H1 (cell line): ENCODE measurements at regions not wholly inside any gene's neighbourhood (a gene's known extent, or its start where the extent isn't known, plus 50 kb on each side); places are given as distances from the start of the nearest gene placed in this dataset.

Experiments used
- CTCF ChIA-PET: fragments of 300-600 bp; sonication (Branson Sonifier 250); formaldehyde crosslinking; loops from one replicate; lab custom pipeline; 2021; ENCODE audit not compliant: partially characterized antibody; lab: Charles Lee
- POLR2A ChIA-PET: fragments of 300-600 bp; sonication (Branson Sonifier 250); formaldehyde crosslinking; loops from one replicate; lab custom pipeline; 2021; ENCODE audit warnings: inconsistent platforms; ENCODE audit not compliant: partially characterized antibody; lab: Charles Lee
- DNase-seq, 2 experiments: peaks; one replicate each; pipeline versions ENCODE4 v3.0.0 to v3.0.0-alpha.2; 2010 to 2022; ENCODE audit warnings: low spot score in 2 of 2, low read depth in 1 of 2, mixed read lengths in 1 of 2
- FAIRE-seq: peaks from 2 replicates; lab custom pipeline; 2011; peaks lifted over from hg19 to GRCh38; lab: Jason Lieb, UNC
- H2AFZ ChIP-seq: 2 replicates; pipeline ENCODE4 v1.8.1; 2012; ENCODE audit warnings: low read length, inconsistent platforms
- H2AK5ac ChIP-seq: 2 replicates; pipeline ENCODE4 v1.6.1; 2013; ENCODE audit warnings: low read depth, low read length
- H2BK120ac ChIP-seq: replicated peaks from 2 replicates; pipeline ENCODE3; 2013; ENCODE audit warnings: low read depth, low read length, inconsistent platforms
- H2BK12ac ChIP-seq: 2 replicates; pipeline ENCODE4 v1.6.1; 2013; ENCODE audit warnings: low read depth, low read length
- H2BK15ac ChIP-seq: 2 replicates; pipeline ENCODE4 v1.6.1; 2013; ENCODE audit warnings: low read length
- H2BK20ac ChIP-seq: 2 replicates; pipeline ENCODE4 v1.6.1; 2013; ENCODE audit warnings: low read length
- H2BK5ac ChIP-seq: 2 replicates; pipeline ENCODE4 v1.6.1; 2013; ENCODE audit warnings: low read depth, low read length
- H3K14ac ChIP-seq: 2 replicates; pipeline ENCODE4 v1.6.1; 2013; ENCODE audit warnings: inconsistent platforms; ENCODE audit not compliant: insufficient read length
- H3K18ac ChIP-seq: 2 replicates; pipeline ENCODE4 v1.6.1; 2013; ENCODE audit warnings: low read length; ENCODE audit errors: extremely low read depth
- H3K23ac ChIP-seq: 2 replicates; pipeline ENCODE4 v1.6.1; 2013; ENCODE audit warnings: inconsistent platforms; ENCODE audit not compliant: insufficient read length
- H3K23me2 ChIP-seq: 2 replicates; pipeline ENCODE4 v1.6.1; 2013; ENCODE audit warnings: low read depth, low read length
- H3K27ac ChIP-seq: 2 replicates; pipeline ENCODE4 v1.6.1; 2011; ENCODE audit warnings: low read depth, low read length, inconsistent platforms
- H3K27me3 ChIP-seq, 4 experiments: replicated peaks in 1 of 4; 1 replicate in 1 of 4; 2 replicates in 3 of 4; pipeline versions ENCODE4 v1.6.1 to v1.8.1; 2011 to 2013; ENCODE audit warnings: low read length in 3 of 4, mild to moderate bottlenecking in 3 of 4, inconsistent platforms in 2 of 4, mixed read lengths in 2 of 4, moderate library complexity in 1 of 4; ENCODE audit not compliant: control insufficient read depth in 3 of 4, insufficient read depth in 3 of 4; ENCODE audit errors: extremely low read depth in 1 of 4
- H3K36me3 ChIP-seq, 4 experiments: 2 replicates each; pipeline versions ENCODE4 v1.6.1 to v1.8.1; 2011 to 2013; ENCODE audit warnings: mild to moderate bottlenecking in 4 of 4, low read length in 3 of 4, moderate library complexity in 2 of 4, control low read depth in 1 of 4, inconsistent platforms in 1 of 4; ENCODE audit not compliant: insufficient read depth in 4 of 4, control insufficient read depth in 2 of 4
- H3K4ac ChIP-seq: replicated peaks from 2 replicates; pipeline ENCODE3; 2013; ENCODE audit warnings: low read length, low read depth, mixed read lengths, inconsistent platforms; ENCODE audit not compliant: insufficient read length
- H3K4me1 ChIP-seq, 4 experiments: replicated peaks in 1 of 4; 1 replicate in 1 of 4; 2 replicates in 3 of 4; pipeline versions ENCODE4 v1.6.1 to v1.8.1; 2011 to 2013; ENCODE audit warnings: low read length in 3 of 4, inconsistent platforms in 2 of 4, mixed read lengths in 1 of 4; ENCODE audit not compliant: insufficient read depth in 4 of 4, control insufficient read depth in 3 of 4
- H3K4me2 ChIP-seq, 2 experiments: 2 replicates each; pipeline versions ENCODE4 v1.6.1 to v1.8.1; 2011 to 2013; ENCODE audit warnings: low read depth in 2 of 2, low read length in 2 of 2, control low read depth in 1 of 2, inconsistent platforms in 1 of 2, mild to moderate bottlenecking in 1 of 2; ENCODE audit not compliant: insufficient read depth in 1 of 2
- H3K4me3 ChIP-seq, 4 experiments: fragments of 200-600, 300-600 bp in 1 of 4; sonication (generic), shearing (Covaris generic), sonication (Bioruptor Twin) in 1 of 4; 2 replicates each; pipeline versions ENCODE4 v1.5.1 to v1.8.1; 2011 to 2016; ENCODE audit warnings: low read length in 4 of 4, low read depth in 3 of 4, control low read depth in 2 of 4, inconsistent platforms in 2 of 4, mild to moderate bottlenecking in 2 of 4, mixed read lengths in 1 of 4, moderate library complexity in 1 of 4; ENCODE audit not compliant: insufficient read depth in 2 of 4; ENCODE audit errors: extremely low read depth in 1 of 4
- H3K56ac ChIP-seq: replicated peaks from 2 replicates; pipeline ENCODE3; 2013; ENCODE audit warnings: low read depth, mild to moderate bottlenecking, mixed read lengths, low read length, inconsistent platforms; ENCODE audit not compliant: insufficient read length
- H3K79me1 ChIP-seq: 2 replicates; pipeline ENCODE4 v1.6.1; 2013; ENCODE audit warnings: low read depth, low read length, control low read depth
- H3K79me2 ChIP-seq, 2 experiments: 2 replicates each; pipeline versions ENCODE4 v1.6.1 to v1.8.1; 2012 to 2013; ENCODE audit warnings: low read length in 2 of 2, mild to moderate bottlenecking in 2 of 2, inconsistent platforms in 1 of 2; ENCODE audit not compliant: insufficient read depth in 2 of 2, control insufficient read depth in 1 of 2
- H3K9ac ChIP-seq, 4 experiments: replicated peaks in 1 of 4; 1 replicate in 1 of 4; 2 replicates in 3 of 4; pipeline versions ENCODE4 v1.6.1 to v1.8.1; 2011 to 2013; ENCODE audit warnings: low read depth in 3 of 4, low read length in 3 of 4, control low read depth in 2 of 4, mild to moderate bottlenecking in 2 of 4, moderate library complexity in 2 of 4, inconsistent platforms in 1 of 4; ENCODE audit errors: extremely low read depth in 1 of 4
- H3K9me3 ChIP-seq, 2 experiments: 2 replicates each; pipeline versions ENCODE4 v1.6.1 to v1.8.1; 2012 to 2013; ENCODE audit warnings: mild to moderate bottlenecking in 2 of 2, moderate library complexity in 2 of 2, control low read depth in 1 of 2, inconsistent platforms in 1 of 2, low read depth in 1 of 2, low read length in 1 of 2, mixed read lengths in 1 of 2; ENCODE audit not compliant: insufficient read depth in 2 of 2
- H4K20me1 ChIP-seq, 2 experiments: replicated peaks in 1 of 2; 2 replicates each; pipeline versions ENCODE3 to v1.8.1; 2011 to 2013; ENCODE audit warnings: inconsistent platforms in 2 of 2, low read length in 2 of 2, mild to moderate bottlenecking in 1 of 2; ENCODE audit not compliant: insufficient read depth in 2 of 2, control insufficient read depth in 1 of 2
- H4K5ac ChIP-seq: 2 replicates; pipeline ENCODE4 v1.6.1; 2013; ENCODE audit warnings: low read length, low read depth, mixed read lengths, inconsistent platforms; ENCODE audit not compliant: insufficient read length
- H4K8ac ChIP-seq: 2 replicates; pipeline ENCODE4 v1.8.0; 2013; ENCODE audit warnings: mild to moderate bottlenecking, moderate library complexity, low read length, inconsistent platforms; ENCODE audit not compliant: insufficient read depth; ENCODE audit errors: extremely low read depth
- H4K91ac ChIP-seq: replicated peaks from 2 replicates; pipeline ENCODE3; 2013; ENCODE audit warnings: low read length, mixed read lengths, inconsistent platforms; ENCODE audit not compliant: insufficient read length
- BACH1 ChIP-seq: IDR thresholded peaks from 2 replicates; pipeline ENCODE4 v1.6.1; 2012; ENCODE audit warnings: low read length, improper control_type of control experiment
- BRCA1 ChIP-seq: IDR thresholded peaks from 2 replicates; pipeline ENCODE4 v1.6.1; 2012; ENCODE audit warnings: low read depth, low read length, improper control_type of control experiment
- CBX8 ChIP-seq: fragments of 300-800, 300-1000 bp; sonication (generic); IDR thresholded peaks from 2 replicates; pipeline ENCODE4 v1.7.1; 2016; ENCODE audit warnings: low read depth, low read length, borderline replicate concordance
- CEBPB ChIP-seq: IDR thresholded peaks from 2 replicates; pipeline ENCODE4 v1.6.1; 2012; ENCODE audit warnings: low read depth, low read length
- CHD1 ChIP-seq: IDR thresholded peaks from 2 replicates; pipeline ENCODE4 v1.6.1; 2012; ENCODE audit warnings: low read depth, low read length, improper control_type of control experiment
- EP300 ChIP-seq, 2 experiments: IDR thresholded peaks; 1 replicate in 1 of 2; 2 replicates in 1 of 2; pipeline ENCODE4 v1.6.1; 2011 to 2012; ENCODE audit warnings: low read depth in 2 of 2, low read length in 2 of 2, mild to moderate bottlenecking in 2 of 2, borderline replicate concordance in 1 of 2, inconsistent platforms in 1 of 2, moderate library complexity in 1 of 2
- EZH2 ChIP-seq: fragments of 200-600 bp; sonication (generic); IDR thresholded peaks from 2 replicates; pipeline ENCODE4 v1.7.1; 2012; ENCODE audit warnings: low read depth, mild to moderate bottlenecking, moderate library complexity, low read length, inconsistent platforms; ENCODE audit not compliant: severe bottlenecking
- FOSL1 ChIP-seq: IDR thresholded peaks from 2 replicates; pipeline ENCODE4 v1.6.1; 2011; ENCODE audit warnings: mild to moderate bottlenecking, low read depth, low read length, moderate library complexity; ENCODE audit not compliant: insufficient read depth
- GABPA ChIP-seq: IDR thresholded peaks from 2 replicates; pipeline ENCODE4 v1.6.1; 2011; ENCODE audit warnings: mild to moderate bottlenecking, low read length, moderate library complexity, borderline replicate concordance; ENCODE audit not compliant: insufficient read depth
- JUND ChIP-seq: IDR thresholded peaks from 2 replicates; pipeline ENCODE4 v1.6.1; 2011; ENCODE audit warnings: mild to moderate bottlenecking, improper control_type of control experiment, low read length
- NANOG ChIP-seq: IDR thresholded peaks from 2 replicates; pipeline ENCODE4 v1.6.1; 2011; ENCODE audit warnings: low read length, low read depth, mild to moderate bottlenecking, inconsistent platforms; ENCODE audit not compliant: insufficient read depth, poor library complexity, severe bottlenecking
- PHF8 ChIP-seq: fragments of 200-600 bp; sonication (generic); conservative IDR thresholded peaks from 2 replicates; pipeline ENCODE4 v1.7.1; 2012; ENCODE audit warnings: low read depth, mild to moderate bottlenecking, inconsistent platforms, low read length, moderate library complexity
- TEAD4 ChIP-seq: IDR thresholded peaks from 2 replicates; pipeline ENCODE4 v1.6.1; 2012; ENCODE audit warnings: low read depth, low read length, inconsistent platforms, mixed read lengths

- ChIA-PET CTCF (no interaction called here), POLR2A (no interaction called here)
- Histone ChIP-seq H3K18ac (no peak overlapping the region), H2BK120ac (no peak overlapping the region), H3K27me3 (no peaks in the 10 kb centered on the region), H3K4me3 (no peak overlapping the region), H3K9me3 (0 out of 4 replicates have a peak, but pooled peaks cover 0 to 2% of the 10 kb centered on the region in 2 experiments), H3K4ac (no peak overlapping the region), H3K36me3 (no peaks in the 10 kb centered on the region), H4K5ac (no peak overlapping the region), H4K91ac (no peak overlapping the region), H2AFZ (no peak overlapping the region), H2BK5ac (no peak overlapping the region), H3K4me1 (no peaks in the 10 kb centered on the region), H4K20me1 (no peaks in the 10 kb centered on the region), H3K79me2 (no peaks in the 10 kb centered on the region), H3K27ac (no peak overlapping the region), H4K8ac (no peak overlapping the region), H2AK5ac (no peak overlapping the region), H3K79me1 (no peaks in the 10 kb centered on the region), H3K23ac (no peak overlapping the region), H2BK12ac (no peak overlapping the region), H3K9ac (no peak overlapping the region), H2BK15ac (no peak overlapping the region), H3K4me2 (no peak overlapping the region), H2BK20ac (no peak overlapping the region), H3K56ac (no peak overlapping the region), H3K14ac (no peak overlapping the region), H3K23me2 (no peaks in the 10 kb centered on the region)
- DNase-seq (no peak), FAIRE-seq (no peak)
- TF ChIP-seq JUND = no peak
- no peak for TF ChIP-seq EZH2
- no peak for TF ChIP-seq GABPA
- TF ChIP-seq CBX8 = no peak
- no peak for TF ChIP-seq BACH1
- no peak for TF ChIP-seq PHF8
- no peak for TF ChIP-seq BRCA1
- TF ChIP-seq CEBPB = no peak
- no peak for TF ChIP-seq FOSL1
- TF ChIP-seq EP300 (IDR thresholded peaks at IDR 0.05; ENCODE audit: borderline replicate concordance in 1 of 2, low read depth in 2 of 2, low read length in 2 of 2) = no peak
- TF ChIP-seq NANOG = no peak
- no peak for TF ChIP-seq CHD1
- no peak for TF ChIP-seq TEAD4
Observed at GRCh38 chr2:77721593-77721992, 199.4 kb upstream of the LRRTM4 start.
